ENCODE measurements at regions not wholly inside any gene's neighbourhood (a gene's known extent, or its start where the extent isn't known, plus 50 kb on each side); places are given as distances from the start of the nearest gene placed in this dataset.

DNA sequence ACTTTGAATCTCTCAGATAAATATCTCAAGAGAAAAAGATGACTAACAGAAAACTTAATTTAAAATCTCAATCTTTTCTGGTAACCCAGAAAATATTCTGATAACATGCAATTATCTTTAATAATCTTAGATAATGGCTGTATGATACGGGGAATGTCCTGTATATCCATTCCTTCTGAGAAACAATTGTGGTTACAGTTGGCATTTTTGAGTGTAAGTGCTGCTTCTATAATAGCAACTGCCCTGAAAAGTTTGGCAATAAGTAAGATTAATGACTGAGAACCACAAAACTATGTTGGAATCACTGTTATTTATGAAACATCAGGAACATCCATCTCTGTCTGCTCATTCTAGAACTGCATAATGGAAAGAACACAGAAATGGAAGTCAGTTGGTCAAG lies 819.7 kb downstream of the TBC1D32 start:
- no peaks in the 10 kb centered on the region for H3K27me3 ChIP-seq (ENCODE audit: insufficient read depth, poor library complexity, severe bottlenecking)
- TF ChIP-seq, protein P1, sequence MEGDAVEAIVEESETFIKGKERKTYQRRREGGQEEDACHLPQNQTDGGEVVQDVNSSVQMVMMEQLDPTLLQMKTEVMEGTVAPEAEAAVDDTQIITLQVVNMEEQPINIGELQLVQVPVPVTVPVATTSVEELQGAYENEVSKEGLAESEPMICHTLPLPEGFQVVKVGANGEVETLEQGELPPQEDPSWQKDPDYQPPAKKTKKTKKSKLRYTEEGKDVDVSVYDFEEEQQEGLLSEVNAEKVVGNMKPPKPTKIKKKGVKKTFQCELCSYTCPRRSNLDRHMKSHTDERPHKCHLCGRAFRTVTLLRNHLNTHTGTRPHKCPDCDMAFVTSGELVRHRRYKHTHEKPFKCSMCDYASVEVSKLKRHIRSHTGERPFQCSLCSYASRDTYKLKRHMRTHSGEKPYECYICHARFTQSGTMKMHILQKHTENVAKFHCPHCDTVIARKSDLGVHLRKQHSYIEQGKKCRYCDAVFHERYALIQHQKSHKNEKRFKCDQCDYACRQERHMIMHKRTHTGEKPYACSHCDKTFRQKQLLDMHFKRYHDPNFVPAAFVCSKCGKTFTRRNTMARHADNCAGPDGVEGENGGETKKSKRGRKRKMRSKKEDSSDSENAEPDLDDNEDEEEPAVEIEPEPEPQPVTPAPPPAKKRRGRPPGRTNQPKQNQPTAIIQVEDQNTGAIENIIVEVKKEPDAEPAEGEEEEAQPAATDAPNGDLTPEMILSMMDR (IDR thresholded peaks at IDR 0.05; ENCODE audit: insufficient read depth, low read length): no peak
- TF ChIP-seq SPI1 (IDR thresholded peaks at IDR 0.05; ENCODE audit: borderline replicate concordance, low read depth) (no peak), POLR2AphosphoS5 (IDR thresholded peaks at IDR 0.05; ENCODE audit: low read depth) (no peak), GABPA (IDR thresholded peaks at IDR 0.05; ENCODE audit: low read depth) (no peak)
- TF ChIP-seq, protein P2, sequence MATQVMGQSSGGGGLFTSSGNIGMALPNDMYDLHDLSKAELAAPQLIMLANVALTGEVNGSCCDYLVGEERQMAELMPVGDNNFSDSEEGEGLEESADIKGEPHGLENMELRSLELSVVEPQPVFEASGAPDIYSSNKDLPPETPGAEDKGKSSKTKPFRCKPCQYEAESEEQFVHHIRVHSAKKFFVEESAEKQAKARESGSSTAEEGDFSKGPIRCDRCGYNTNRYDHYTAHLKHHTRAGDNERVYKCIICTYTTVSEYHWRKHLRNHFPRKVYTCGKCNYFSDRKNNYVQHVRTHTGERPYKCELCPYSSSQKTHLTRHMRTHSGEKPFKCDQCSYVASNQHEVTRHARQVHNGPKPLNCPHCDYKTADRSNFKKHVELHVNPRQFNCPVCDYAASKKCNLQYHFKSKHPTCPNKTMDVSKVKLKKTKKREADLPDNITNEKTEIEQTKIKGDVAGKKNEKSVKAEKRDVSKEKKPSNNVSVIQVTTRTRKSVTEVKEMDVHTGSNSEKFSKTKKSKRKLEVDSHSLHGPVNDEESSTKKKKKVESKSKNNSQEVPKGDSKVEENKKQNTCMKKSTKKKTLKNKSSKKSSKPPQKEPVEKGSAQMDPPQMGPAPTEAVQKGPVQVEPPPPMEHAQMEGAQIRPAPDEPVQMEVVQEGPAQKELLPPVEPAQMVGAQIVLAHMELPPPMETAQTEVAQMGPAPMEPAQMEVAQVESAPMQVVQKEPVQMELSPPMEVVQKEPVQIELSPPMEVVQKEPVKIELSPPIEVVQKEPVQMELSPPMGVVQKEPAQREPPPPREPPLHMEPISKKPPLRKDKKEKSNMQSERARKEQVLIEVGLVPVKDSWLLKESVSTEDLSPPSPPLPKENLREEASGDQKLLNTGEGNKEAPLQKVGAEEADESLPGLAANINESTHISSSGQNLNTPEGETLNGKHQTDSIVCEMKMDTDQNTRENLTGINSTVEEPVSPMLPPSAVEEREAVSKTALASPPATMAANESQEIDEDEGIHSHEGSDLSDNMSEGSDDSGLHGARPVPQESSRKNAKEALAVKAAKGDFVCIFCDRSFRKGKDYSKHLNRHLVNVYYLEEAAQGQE (IDR thresholded peaks at IDR 0.05; ENCODE audit: insufficient replicate concordance, low read depth): no peak
- no peak overlapping the region for H3K4me3 ChIP-seq (replicated peaks; ENCODE audit: insufficient read depth, low read length)
- no peak for DNase-seq (ENCODE audit: low read depth in 1 of 2, low spot score in 1 of 2)
- no peak overlapping the region for H3K27ac ChIP-seq (replicated peaks)

DNA sequence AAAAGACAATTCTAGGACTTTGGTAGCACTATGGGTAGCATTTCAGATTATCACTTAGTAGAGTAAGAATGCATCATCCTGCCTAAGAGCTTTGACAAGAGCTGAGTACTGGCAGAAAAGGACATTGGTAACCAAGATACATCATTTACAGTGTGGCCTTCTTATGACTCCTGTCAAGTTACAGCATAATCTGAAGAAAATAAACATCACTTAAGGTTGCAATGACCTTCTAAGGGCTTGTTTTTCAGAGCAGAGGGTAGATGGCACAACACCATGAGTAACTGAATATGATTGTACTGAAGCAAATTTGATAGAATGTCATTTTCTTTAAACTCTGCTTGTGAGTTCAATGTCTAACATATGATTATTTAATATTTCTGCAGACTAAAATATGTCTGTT lies 822.6 kb downstream of the TBC1D32 start:
- Histone ChIP-seq H3K27me3 (ENCODE audit: insufficient read depth, poor library complexity, severe bottlenecking) (no peaks in the 10 kb centered on the region), H3K4me3 (replicated peaks; ENCODE audit: insufficient read depth, low read length) (no peak overlapping the region), H3K27ac (replicated peaks) (no peak overlapping the region)
- DNase-seq (ENCODE audit: low read depth in 1 of 2, low spot score in 1 of 2): no peak
- TF ChIP-seq, protein P2 (IDR thresholded peaks at IDR 0.05; ENCODE audit: insufficient replicate concordance, low read depth): no peak
- TF ChIP-seq, protein P1 (IDR thresholded peaks at IDR 0.05; ENCODE audit: insufficient read depth, low read length): no peak
- TF ChIP-seq POLR2AphosphoS5 (IDR thresholded peaks at IDR 0.05; ENCODE audit: low read depth) (no peak), SPI1 (IDR thresholded peaks at IDR 0.05; ENCODE audit: borderline replicate concordance, low read depth) (no peak), GABPA (IDR thresholded peaks at IDR 0.05; ENCODE audit: low read depth) (no peak)

GRCh38 chr6:120498711-120499110 lies 835.6 kb downstream of the TBC1D32 start:
- TF ChIP-seq, protein P1 (IDR thresholded peaks at IDR 0.05; ENCODE audit: insufficient read depth, low read length): no peak
- no peak for TF ChIP-seq SPI1 (IDR thresholded peaks at IDR 0.05; ENCODE audit: borderline replicate concordance, low read depth)
- no peaks in the 10 kb centered on the region for H3K27me3 ChIP-seq (ENCODE audit: insufficient read depth, poor library complexity, severe bottlenecking)
- H3K27ac ChIP-seq (replicated peaks): no peak overlapping the region
- H3K4me3 ChIP-seq (replicated peaks; ENCODE audit: insufficient read depth, low read length): no peak overlapping the region
- no peak for DNase-seq (ENCODE audit: low read depth in 1 of 2, low spot score in 1 of 2)

DNA sequence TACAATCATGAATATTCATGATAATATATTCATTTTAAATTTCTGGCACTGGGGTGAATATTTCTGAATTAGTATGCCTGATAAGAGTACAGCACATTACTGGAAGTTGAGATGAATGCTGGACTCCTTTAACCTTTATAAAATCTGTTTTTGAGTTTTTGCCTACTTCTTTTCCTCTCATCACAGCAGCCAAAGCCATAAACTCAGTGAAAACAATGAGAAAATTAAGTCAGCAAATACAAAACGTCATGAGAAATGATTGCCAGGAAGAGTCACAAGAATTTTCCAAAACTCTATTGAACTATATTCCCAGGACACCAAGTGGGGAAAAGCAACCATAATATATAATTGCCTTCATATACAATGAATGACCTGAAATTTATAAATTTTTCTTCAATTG lies 837.6 kb downstream of the TBC1D32 start:
- DNase-seq (ENCODE audit: low read depth in 1 of 2, low spot score in 1 of 2): no peak
- no peak for TF ChIP-seq POLR2AphosphoS5 (IDR thresholded peaks at IDR 0.05; ENCODE audit: low read depth)
- TF ChIP-seq GABPA (IDR thresholded peaks at IDR 0.05; ENCODE audit: low read depth): no peak
- TF ChIP-seq, protein P1 (IDR thresholded peaks at IDR 0.05; ENCODE audit: insufficient read depth, low read length): no peak
- TF ChIP-seq SPI1 (IDR thresholded peaks at IDR 0.05; ENCODE audit: borderline replicate concordance, low read depth): no peak
- TF ChIP-seq, protein P2 (IDR thresholded peaks at IDR 0.05; ENCODE audit: insufficient replicate concordance, low read depth): no peak
- H3K4me3 ChIP-seq (replicated peaks; ENCODE audit: insufficient read depth, low read length): no peak overlapping the region
- H3K27ac ChIP-seq (replicated peaks): no peak overlapping the region
- no peaks in the 10 kb centered on the region for H3K27me3 ChIP-seq (ENCODE audit: insufficient read depth, poor library complexity, severe bottlenecking)

Data from HL-60 (cell line).